Activated CD4-positive, alpha-beta T cell treated with anti-CD3 and anti-CD28 coated beads, Interleukin-2, amount 10 ng/mL, durations not matched to agents 7 days and 5 days (primary cell): ENCODE measurements at regions not wholly inside any gene's neighbourhood (a gene's known extent, or its start where the extent isn't known, plus 50 kb on each side); places are given as distances from the start of the nearest gene placed in this dataset.
"Not testable (repeated sequence)": the region's sequence is repeated elsewhere in the genome, so short reads cannot be mapped to it uniquely, and the experiment has no call there.

Experiments
- CTCF ChIA-PET: fragments of 350-600 bp; sonication (Branson Sonifier 250); formaldehyde crosslinking; loops from one replicate; lab custom pipeline; 2021; ENCODE audit warnings: antibody characterized with exemption; lab: Charles Lee
- POLR2A ChIA-PET: fragments of 350-600 bp; sonication (Branson Sonifier 250); formaldehyde crosslinking; loops from one replicate; lab custom pipeline; 2021; ENCODE audit warnings: antibody characterized with exemption; lab: Charles Lee
- DNase-seq: peaks from one replicate; pipeline ENCODE4 v3.0.0-alpha.2; 2020
- H3K27ac Mint-ChIP-seq: one replicate; pipeline ENCODE4 v1.8.0; 2021; ENCODE audit warnings: mild to moderate bottlenecking, moderate library complexity, mixed read lengths
- H3K27me3 Mint-ChIP-seq: one replicate; pipeline ENCODE4 v1.8.0; 2021; ENCODE audit warnings: mixed read lengths
- H3K36me3 Mint-ChIP-seq: one replicate; pipeline ENCODE4 v1.8.0; 2021; ENCODE audit warnings: low read depth, mixed read lengths
- H3K4me1 Mint-ChIP-seq: one replicate; pipeline ENCODE4 v1.8.0; 2021; ENCODE audit warnings: mixed read lengths
- H3K4me3 Mint-ChIP-seq: one replicate; pipeline ENCODE4 v1.8.0; 2021; ENCODE audit warnings: mild to moderate bottlenecking, moderate library complexity, mixed read lengths
- H3K9me3 Mint-ChIP-seq: one replicate; pipeline ENCODE4 v1.8.0; 2021; ENCODE audit warnings: mixed read lengths

DNA sequence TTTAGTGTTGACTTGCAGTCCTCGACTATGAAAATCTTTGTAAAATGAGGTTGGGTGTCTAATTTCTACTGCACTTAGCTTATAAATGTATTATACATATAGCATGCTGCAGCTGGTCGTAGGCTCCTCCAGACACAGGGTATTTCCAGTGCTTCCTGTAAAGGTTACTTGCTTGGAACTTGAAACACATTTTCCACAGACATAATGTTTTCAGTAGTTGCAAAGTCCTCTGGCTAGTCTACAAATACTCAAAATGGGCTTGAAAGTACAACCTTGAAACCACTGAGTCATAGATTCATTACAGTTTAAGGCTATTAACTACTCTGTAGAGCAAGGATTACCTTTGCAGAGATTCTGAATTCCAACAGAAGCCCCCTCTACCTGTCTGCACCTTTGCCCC, 464.1 kb downstream of the RAP2B start:
- DNase-seq: no peak
- peaks cover 78% of the 10 kb centered on the region for H3K4me1 Mint-ChIP-seq
- no peaks in the 10 kb centered on the region for H3K27me3 Mint-ChIP-seq
- H3K9me3 Mint-ChIP-seq: peaks cover 7% of the 10 kb centered on the region
- CTCF ChIA-PET: interaction anchor here (1.0 kb wide), 1 partner anchor 12 kb away, joined by 3 read pairs; no protein-coding TSS in a partner anchor
- no peak overlapping the region for H3K27ac Mint-ChIP-seq
- POLR2A ChIA-PET: no interaction called here
- H3K36me3 Mint-ChIP-seq: peaks cover 18% of the 10 kb centered on the region
- no peak overlapping the region for H3K4me3 Mint-ChIP-seq

DNA sequence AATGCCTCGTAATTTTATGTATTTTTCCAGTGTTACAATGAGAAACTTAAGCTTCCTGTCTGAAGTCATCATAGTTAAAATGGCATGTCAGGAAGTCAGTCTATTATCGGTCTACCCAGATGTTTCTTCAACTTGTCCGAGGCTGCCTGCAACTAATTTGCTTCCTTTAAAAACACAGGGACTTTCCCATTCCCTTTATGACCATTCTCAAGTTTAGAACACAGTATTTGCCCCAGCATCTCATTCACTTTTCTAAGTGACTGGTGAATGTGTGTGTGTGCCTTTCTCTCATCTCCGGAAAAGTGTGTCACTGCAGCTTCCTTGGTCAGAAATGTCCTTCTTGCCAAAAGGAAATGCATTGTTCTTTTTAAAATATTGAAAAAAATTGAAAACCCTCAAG, 466.6 kb downstream of the RAP2B start:
- Mint-ChIP-seq H3K36me3 (peaks cover 6% of the 10 kb centered on the region), H3K27ac (peak overlapping the region; percentile 63), H3K4me3 (no peak overlapping the region), H3K27me3 (no peaks in the 10 kb centered on the region), H3K4me1 (peaks cover 68% of the 10 kb centered on the region), H3K9me3 (no peaks in the 10 kb centered on the region)
- ChIA-PET CTCF (interaction anchor here (1.3 kb wide), 1 partner anchor 19 kb away, joined by 3 read pairs; no protein-coding TSS in a partner anchor), POLR2A (no interaction called here)
- no peak for DNase-seq

DNA sequence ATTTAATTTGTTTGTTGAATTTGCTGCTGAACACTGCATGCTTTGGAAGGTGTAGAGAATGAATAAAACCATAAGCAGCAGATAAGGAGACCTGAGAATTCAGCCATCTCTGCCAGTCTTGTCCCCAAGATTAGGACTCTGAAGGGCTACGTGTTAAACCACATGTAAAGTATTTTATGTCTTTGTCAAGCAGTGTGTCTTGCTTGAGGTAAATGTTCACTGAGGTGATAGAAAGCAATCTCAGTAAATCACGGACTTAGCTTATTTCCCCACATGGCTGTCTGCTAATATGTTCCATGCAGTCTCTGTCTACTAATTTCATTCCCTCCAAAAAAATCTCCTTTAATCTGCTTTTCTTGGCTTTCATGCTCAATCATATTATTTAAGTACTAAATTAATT, 467.1 kb downstream of the RAP2B start:
- no peak overlapping the region for H3K27ac Mint-ChIP-seq
- H3K4me1 Mint-ChIP-seq: peaks cover 63% of the 10 kb centered on the region
- H3K4me3 Mint-ChIP-seq: no peak overlapping the region
- CTCF ChIA-PET: interaction anchor here (1.1 to 1.3 kb wide), 2 partner anchors 9 to 19 kb away, joined by 3 to 4 read pairs; no protein-coding TSS in a partner anchor
- no peaks in the 10 kb centered on the region for H3K27me3 Mint-ChIP-seq
- H3K36me3 Mint-ChIP-seq: peaks cover 3% of the 10 kb centered on the region
- H3K9me3 Mint-ChIP-seq: no peaks in the 10 kb centered on the region
- POLR2A ChIA-PET: no interaction called here
- no peak for DNase-seq

DNA sequence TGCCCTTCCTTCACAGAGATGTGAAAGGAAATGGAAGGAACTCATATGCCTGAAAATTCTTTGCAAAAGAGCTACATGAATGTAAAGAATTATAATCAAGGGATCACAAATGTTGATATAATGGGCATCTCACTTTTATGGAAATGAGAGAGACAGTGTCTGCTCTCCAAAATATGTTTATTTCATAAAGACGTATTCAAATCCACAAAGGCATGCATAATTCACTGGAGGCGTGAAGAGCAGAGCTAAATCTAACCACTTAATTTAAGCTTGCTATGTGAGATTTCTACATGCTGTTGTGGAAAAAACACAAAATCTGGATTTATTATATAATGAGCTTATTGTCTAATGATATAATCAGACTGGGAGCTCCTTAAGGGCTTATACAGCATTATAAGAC, 469.1 kb downstream of the RAP2B start:
- Mint-ChIP-seq H3K27me3 (no peaks in the 10 kb centered on the region), H3K36me3 (peaks cover 2% of the 10 kb centered on the region), H3K9me3 (no peaks in the 10 kb centered on the region), H3K4me1 (peaks cover 61% of the 10 kb centered on the region), H3K4me3 (no peak overlapping the region), H3K27ac (no peak overlapping the region)
- no peak for DNase-seq
- ChIA-PET POLR2A (no interaction called here), CTCF (interaction anchor here (0.8 to 1.5 kb wide), 3 partner anchors 10 to 466 kb away, joined by 3 to 5 read pairs (median 3); no protein-coding TSS in a partner anchor)

DNA sequence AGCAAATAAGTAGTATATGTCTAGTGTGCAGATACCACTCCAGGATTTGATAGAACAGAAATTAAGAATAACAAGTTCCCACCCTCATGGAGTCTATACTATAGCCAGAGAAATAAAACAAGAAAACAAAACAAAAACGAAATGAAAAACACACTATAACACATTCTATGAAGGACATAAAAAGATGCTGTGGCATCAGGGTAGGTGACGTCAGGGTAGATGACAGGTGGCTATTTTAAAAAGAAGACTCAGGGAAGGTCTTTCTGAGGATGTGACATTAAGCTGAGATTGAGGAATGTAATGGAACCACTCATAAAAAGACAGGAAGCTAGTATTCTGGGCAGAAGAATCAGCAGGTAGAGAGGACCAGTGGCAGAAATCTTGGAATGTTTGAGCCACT, 469.6 kb downstream of the RAP2B start:
- no peaks in the 10 kb centered on the region for H3K27me3 Mint-ChIP-seq
- peaks cover 56% of the 10 kb centered on the region for H3K4me1 Mint-ChIP-seq
- POLR2A ChIA-PET: no interaction called here
- no peak for DNase-seq
- H3K27ac Mint-ChIP-seq: no peak overlapping the region
- no peaks in the 10 kb centered on the region for H3K9me3 Mint-ChIP-seq
- CTCF ChIA-PET: interaction anchor here (0.8 to 1.5 kb wide), 3 partner anchors 10 to 467 kb away, joined by 3 to 5 read pairs (median 3); no protein-coding TSS in a partner anchor
- no peaks in the 10 kb centered on the region for H3K36me3 Mint-ChIP-seq
- no peak overlapping the region for H3K4me3 Mint-ChIP-seq

DNA sequence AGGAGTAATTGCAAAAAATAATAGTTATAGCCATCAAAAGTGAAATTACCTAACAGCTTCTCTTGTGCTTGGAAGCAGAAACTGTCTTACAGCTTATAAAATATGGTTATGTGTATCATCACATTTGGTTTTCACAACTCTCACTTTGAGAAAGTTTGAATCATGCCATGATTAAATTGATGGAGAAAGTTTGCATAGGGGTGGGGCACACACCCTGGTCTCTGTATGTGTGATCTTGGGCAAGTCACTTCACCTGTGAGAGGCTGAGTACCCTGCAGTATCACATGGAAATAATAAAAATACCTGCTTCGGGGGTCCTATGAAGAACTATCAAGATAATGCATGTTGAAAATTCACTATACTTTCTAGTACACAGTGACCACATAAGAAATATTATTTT, 471.4 kb downstream of the RAP2B start:
- no peaks in the 10 kb centered on the region for H3K9me3 Mint-ChIP-seq
- ChIA-PET CTCF (no interaction called here), POLR2A (no interaction called here)
- no peak overlapping the region for H3K27ac Mint-ChIP-seq
- peaks cover 45% of the 10 kb centered on the region for H3K4me1 Mint-ChIP-seq
- H3K4me3 Mint-ChIP-seq: no peak overlapping the region
- no peak for DNase-seq
- H3K27me3 Mint-ChIP-seq: no peaks in the 10 kb centered on the region
- no peaks in the 10 kb centered on the region for H3K36me3 Mint-ChIP-seq

DNA sequence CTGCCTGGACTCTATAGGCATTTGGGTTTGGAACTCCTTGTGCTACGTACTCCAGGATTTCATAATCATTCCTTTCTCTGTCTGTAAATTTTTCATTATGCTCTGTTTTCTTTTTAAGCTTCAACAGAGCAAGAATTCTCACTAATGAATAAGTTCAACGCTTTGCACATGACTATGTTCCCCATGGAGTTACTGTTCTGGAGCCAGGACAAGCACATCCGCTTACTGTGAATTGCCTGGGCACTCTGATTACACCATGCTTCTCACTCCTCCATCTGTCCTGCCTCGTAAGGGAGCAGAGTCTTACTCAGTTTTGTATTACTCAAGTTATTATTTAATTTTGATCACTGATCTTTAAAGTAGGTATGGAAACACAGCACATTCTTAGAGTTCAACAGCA, 472.7 kb downstream of the RAP2B start:
- H3K9me3 Mint-ChIP-seq: no peaks in the 10 kb centered on the region
- CTCF ChIA-PET: no interaction called here
- H3K27me3 Mint-ChIP-seq: no peaks in the 10 kb centered on the region

DNA sequence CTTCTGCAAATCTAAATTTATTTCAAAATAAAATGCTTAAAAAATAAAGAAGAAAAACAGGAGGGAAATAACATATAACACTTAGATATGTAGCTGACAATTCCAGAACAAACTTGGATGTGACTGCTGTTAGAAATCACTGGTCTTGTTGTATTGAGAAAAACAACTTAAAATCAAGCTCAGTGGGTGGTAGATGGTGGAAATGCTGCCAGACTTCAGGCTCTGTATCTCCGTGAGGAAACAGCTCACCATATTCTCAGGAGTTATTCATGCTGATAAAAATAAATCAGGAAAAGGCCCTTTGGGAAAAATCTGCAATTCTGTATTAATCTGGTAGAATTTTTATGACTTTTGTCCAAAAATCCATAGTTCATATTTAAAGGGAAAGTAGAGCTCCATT, 477.6 kb downstream of the RAP2B start:
- no peak overlapping the region for H3K4me3 Mint-ChIP-seq
- H3K27ac Mint-ChIP-seq: no peak overlapping the region
- H3K36me3 Mint-ChIP-seq: peaks cover 25% of the 10 kb centered on the region
- H3K27me3 Mint-ChIP-seq: no peaks in the 10 kb centered on the region
- H3K4me1 Mint-ChIP-seq: peaks cover 47% of the 10 kb centered on the region
- ChIA-PET POLR2A (no interaction called here), CTCF (interaction anchor here (1.5 kb wide), 1 partner anchor 8 kb away, joined by 3 read pairs; no protein-coding TSS in a partner anchor)
- DNase-seq: no peak
- H3K9me3 Mint-ChIP-seq: peaks cover 17% of the 10 kb centered on the region

More for the DNA sequence above, 472.7 kb downstream of the RAP2B start:
- no peak for DNase-seq
- Mint-ChIP-seq H3K4me3 (no peak overlapping the region), H3K36me3 (no peaks in the 10 kb centered on the region), H3K27ac (no peak overlapping the region), H3K4me1 (peaks cover 37% of the 10 kb centered on the region)
- POLR2A ChIA-PET: no interaction called here

DNA sequence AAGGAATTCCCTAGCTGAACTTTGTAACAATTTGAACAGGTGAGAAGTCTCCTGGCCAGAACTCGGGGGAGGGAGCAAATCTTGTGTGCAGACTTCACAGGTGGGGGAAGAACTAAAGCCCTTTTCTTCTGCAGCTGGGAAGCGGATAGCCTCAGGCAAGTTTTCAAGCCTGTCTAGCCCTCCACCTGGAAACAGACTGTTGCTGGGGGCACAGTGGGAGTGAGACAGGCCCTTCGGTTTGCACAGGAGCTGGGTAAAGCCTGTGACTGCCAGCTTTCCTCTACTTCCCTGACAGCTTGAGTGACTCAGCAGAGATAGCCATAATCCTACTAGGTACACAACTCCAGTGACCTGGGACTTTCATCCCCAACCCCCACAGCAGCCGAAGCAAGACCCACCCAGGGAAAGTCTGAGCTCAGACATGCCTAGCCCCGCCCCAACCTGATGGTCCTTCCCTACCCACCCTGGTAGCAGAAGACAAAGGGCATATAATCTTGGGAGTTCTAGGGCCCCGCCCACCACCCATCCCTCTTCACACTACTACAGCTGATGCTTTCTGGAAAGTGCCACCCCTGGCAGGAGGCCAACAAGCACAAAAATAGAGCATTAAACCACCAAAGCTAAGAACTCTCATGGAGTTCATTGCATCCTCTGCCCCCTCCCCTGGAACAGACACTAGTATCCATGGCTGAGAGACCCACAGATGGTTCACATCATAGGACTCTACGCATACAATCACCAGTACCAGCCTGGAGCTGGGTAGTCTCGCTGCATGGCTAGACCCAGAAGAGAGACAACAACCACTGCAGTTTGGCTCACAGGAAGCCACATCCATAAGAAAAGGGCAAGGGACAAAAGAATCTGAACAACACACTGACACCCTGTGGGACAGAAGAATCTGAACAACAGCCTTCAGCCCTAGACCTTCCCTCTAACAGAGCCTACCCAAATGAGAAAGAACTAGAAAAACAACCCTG, 479.0 kb downstream of the RAP2B start:
- Mint-ChIP-seq H3K27ac (no peak overlapping the region), H3K9me3 (peaks cover 24% of the 10 kb centered on the region), H3K36me3 (peaks cover 30% of the 10 kb centered on the region), H3K4me3 (no peak overlapping the region), H3K27me3 (no peaks in the 10 kb centered on the region), H3K4me1 (peaks cover 40% of the 10 kb centered on the region)
- CTCF ChIA-PET: interaction anchor here (0.8 to 1.7 kb wide), 3 partner anchors 16 to 672 kb away, joined by 3 to 5 read pairs (median 3); no protein-coding TSS in a partner anchor
- no peak for DNase-seq
- POLR2A ChIA-PET: no interaction called here

DNA sequence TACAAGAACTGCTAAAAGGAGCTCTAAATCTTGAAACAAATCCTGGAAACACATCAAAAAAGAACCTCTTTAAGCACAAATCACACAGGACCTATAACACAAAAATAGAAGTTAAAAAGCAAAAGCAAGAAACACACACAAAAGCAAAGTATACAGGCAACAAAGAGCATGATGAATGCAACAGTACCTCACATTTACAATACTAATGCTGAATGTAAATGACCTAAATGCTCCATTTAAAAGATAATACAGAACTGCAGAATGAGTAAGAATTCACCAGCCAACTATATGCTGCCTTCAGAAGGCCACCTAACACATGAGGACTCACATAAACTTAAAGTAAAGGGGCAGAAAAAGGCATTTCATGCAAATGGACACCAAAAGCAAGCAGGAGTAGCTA, 478.6 kb upstream of the ARHGEF26 start:
- H3K4me3 Mint-ChIP-seq, H3K27ac Mint-ChIP-seq, DNase-seq, H3K27me3 Mint-ChIP-seq, POLR2A ChIA-PET: not testable (repeated sequence)
- H3K36me3 Mint-ChIP-seq: peaks cover 30% of the 10 kb centered on the region
- H3K9me3 Mint-ChIP-seq: peaks cover 28% of the 10 kb centered on the region
- H3K4me1 Mint-ChIP-seq: peaks cover 40% of the 10 kb centered on the region
- CTCF ChIA-PET: interaction anchor here (1.0 to 1.7 kb wide), 2 partner anchors 16 to 670 kb away, joined by 3 to 5 read pairs; no protein-coding TSS in a partner anchor

DNA sequence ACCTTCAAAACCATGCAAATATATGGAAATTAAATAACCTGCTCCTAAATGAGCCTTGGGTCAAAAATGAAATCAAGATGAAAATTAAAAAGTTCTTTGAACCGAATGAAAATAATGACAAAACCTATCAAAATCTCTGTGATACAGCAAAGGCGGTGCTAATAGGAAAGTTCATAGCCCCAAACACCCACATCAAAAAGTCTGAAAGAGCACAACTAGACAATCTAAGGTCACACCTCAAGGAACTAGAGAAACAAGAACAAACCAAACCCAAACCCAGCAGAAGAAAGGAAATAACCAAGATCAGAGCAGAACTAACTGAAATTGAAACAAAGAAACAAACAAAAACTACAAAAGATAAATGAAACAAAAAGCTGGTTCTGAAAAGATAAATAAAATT, 477.7 kb upstream of the ARHGEF26 start:
- DNase-seq: peak; percentile 38
- H3K36me3 Mint-ChIP-seq: peaks cover 30% of the 10 kb centered on the region
- peak overlapping the region; percentile 40 for H3K4me3 Mint-ChIP-seq
- H3K27me3 Mint-ChIP-seq, POLR2A ChIA-PET, CTCF ChIA-PET: not testable (repeated sequence)
- H3K9me3 Mint-ChIP-seq: peaks cover 28% of the 10 kb centered on the region
- peaks cover 40% of the 10 kb centered on the region for H3K4me1 Mint-ChIP-seq
- peak overlapping the region; percentile 34 for H3K27ac Mint-ChIP-seq

DNA sequence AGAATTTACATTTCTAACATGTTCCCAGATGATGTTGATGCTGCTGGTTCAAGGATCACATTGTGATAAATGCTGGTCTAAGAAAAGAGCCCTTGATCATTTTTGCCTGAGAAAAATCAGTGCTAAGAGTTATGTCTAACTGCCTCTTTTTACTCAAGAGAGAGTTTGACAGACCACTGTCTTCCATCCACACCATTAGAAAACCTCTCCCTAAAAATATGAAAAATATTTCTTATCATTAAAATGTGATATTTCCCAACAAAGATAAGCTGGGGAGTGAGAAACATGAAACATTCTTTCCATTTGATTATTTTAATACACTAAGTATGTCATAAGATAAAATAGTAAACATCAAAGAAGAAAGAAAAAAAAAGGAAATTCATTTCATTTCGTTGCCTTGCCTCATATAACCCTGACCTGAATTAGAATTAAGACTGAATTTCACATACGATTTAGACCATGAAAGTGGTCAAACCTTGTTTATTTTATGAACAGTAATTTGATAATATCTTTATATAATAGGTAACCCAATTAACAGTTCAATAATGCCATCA, 471.8 kb upstream of the ARHGEF26 start:
- ChIA-PET CTCF (no interaction called here), POLR2A (no interaction called here)
- H3K9me3 Mint-ChIP-seq: peaks cover 17% of the 10 kb centered on the region
- H3K36me3 Mint-ChIP-seq: peaks cover 11% of the 10 kb centered on the region
- peaks cover 6% of the 10 kb centered on the region for H3K4me1 Mint-ChIP-seq
- no peaks in the 10 kb centered on the region for H3K27me3 Mint-ChIP-seq
- DNase-seq: no peak
- H3K4me3 Mint-ChIP-seq: no peak overlapping the region
- H3K27ac Mint-ChIP-seq: no peak overlapping the region

DNA sequence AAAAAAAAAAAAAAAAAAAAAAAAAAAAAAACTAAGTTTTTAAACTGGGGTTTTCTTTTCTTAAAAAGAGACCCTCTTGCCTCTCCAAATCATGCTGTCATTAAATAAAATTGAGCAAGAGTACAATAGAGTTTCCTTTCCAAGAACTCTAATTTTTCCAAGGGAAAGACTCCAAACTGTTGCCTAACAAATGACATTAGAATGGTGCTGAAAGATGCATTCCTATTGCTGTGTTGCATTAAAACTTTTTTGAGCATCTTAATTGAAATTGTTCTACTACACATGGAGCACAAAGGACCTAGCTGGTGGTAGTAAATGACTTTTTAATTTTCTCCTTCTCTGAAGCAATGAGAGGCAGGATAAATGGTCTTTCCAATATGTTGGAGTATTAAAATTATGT, 469.1 kb upstream of the ARHGEF26 start:
- H3K4me1 Mint-ChIP-seq: no peaks in the 10 kb centered on the region
- peaks cover 7% of the 10 kb centered on the region for H3K36me3 Mint-ChIP-seq
- no peak overlapping the region for H3K27ac Mint-ChIP-seq
- H3K27me3 Mint-ChIP-seq: no peaks in the 10 kb centered on the region
- DNase-seq: no peak
- CTCF ChIA-PET: no interaction called here
- H3K4me3 Mint-ChIP-seq: no peak overlapping the region
- H3K9me3 Mint-ChIP-seq: peaks cover 8% of the 10 kb centered on the region
- POLR2A ChIA-PET: no interaction called here
